Muscle of leg (tissue), 3 donors: ENCODE measurements at regions not wholly inside any gene's neighbourhood (a gene's known extent, or its start where the extent isn't known, plus 50 kb on each side); places are given as distances from the start of the nearest gene placed in this dataset.

Source experiments
- DNase-seq: peaks from one replicate; pipeline ENCODE4 v3.0.0; 2013
- H3K27ac ChIP-seq: one replicate; pipeline ENCODE4 v1.5.1; 2013; ENCODE audit warnings: mild to moderate bottlenecking, low read length, control low read depth
- H3K27me3 ChIP-seq: one replicate; pipeline ENCODE4 v1.6.1; 2013; ENCODE audit warnings: low read length; ENCODE audit not compliant: control insufficient read depth, insufficient read depth
- H3K36me3 ChIP-seq: one replicate; pipeline ENCODE4 v1.6.1; 2013; ENCODE audit warnings: low read length; ENCODE audit not compliant: control insufficient read depth, insufficient read depth
- H3K4me1 ChIP-seq: one replicate; pipeline ENCODE4 v1.6.1; 2013; ENCODE audit warnings: low read length; ENCODE audit not compliant: control insufficient read depth, insufficient read depth
- H3K4me3 ChIP-seq: one replicate; pipeline ENCODE4 v1.5.1; 2013; ENCODE audit warnings: low read length, control low read depth
- H3K9me3 ChIP-seq: replicated peaks from 2 replicates; pipeline ENCODE4 v1.6.1; 2013; ENCODE audit warnings: low read depth, low read length; ENCODE audit not compliant: control insufficient read depth
- WGBS: methylation state at CpG from one replicate; pipeline ENCODE4 v1.1.5; 2013; ENCODE audit warnings: missing lambda C conversion rate; ENCODE audit not compliant: insufficient coverage; 5-methylcytosine and 5-hydroxymethylcytosine counted together

DNA sequence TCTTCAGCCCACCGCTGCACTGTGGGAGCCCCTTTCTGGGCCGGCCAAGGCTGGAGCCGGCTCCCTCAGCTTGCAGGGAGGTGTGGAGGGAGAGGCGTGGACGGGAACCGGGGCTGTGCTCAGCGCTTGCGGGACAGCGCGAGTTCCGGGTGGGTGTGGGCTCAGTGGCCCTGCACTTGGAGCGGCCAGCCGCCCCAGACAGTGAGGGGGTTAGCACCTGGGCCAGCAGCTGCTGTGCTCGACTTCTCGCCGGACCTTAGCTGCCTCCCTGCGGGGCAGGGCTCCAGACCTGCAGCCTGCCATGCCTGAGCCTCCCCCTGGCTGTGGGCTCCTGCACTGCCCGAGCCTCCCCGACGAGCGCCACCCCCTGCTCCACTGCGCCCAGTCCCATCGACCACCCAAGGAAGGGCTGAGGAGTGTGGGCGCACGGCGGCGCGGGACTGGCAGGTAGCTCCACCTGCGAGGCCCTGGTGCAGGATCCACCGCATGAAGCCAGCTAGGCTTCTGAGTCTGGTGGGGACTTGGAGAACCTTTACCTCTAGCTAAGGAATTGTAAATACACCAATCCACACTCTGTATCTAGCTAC, 92.9 kb upstream of the MAST4 start:
- Histone ChIP-seq H3K9me3 (no peaks in the 10 kb centered on the region), H3K27me3 (no peaks in the 10 kb centered on the region), H3K4me3 (no peak overlapping the region), H3K4me1 (no peaks in the 10 kb centered on the region), H3K27ac (no peak overlapping the region), H3K36me3 (no peaks in the 10 kb centered on the region)
- DNase-seq = no peak
- WGBS = 95% methylated on average over 20 of the region's 30 CpGs

DNA sequence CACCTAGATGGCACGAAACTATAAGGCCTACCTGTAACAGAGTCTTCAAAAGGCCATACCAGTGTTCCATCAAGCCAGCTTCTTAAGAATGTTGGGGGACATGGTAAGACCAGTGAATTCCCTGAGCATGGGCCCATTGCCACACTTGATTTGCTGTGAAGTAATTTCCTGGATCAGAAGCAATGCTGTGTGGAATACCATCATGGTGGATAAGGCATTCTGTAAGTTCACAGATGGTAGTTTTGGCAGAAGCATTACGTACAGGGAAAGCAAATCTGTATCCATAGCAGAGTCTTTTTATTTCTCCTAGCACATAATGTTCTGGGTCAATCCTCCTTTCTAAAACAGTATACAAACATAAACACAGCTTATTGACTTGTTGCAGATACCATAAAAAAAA, 89.1 kb upstream of the MAST4 start:
- no peak for DNase-seq
- no peaks in the 10 kb centered on the region for H3K27me3 ChIP-seq
- no peaks in the 10 kb centered on the region for H3K4me1 ChIP-seq
- H3K36me3 ChIP-seq = no peaks in the 10 kb centered on the region
- H3K9me3 ChIP-seq = no peaks in the 10 kb centered on the region
- H3K27ac ChIP-seq = no peak overlapping the region
- 83% methylated on average over 1 of the region's 2 CpGs for WGBS
- H3K4me3 ChIP-seq = no peak overlapping the region

DNA sequence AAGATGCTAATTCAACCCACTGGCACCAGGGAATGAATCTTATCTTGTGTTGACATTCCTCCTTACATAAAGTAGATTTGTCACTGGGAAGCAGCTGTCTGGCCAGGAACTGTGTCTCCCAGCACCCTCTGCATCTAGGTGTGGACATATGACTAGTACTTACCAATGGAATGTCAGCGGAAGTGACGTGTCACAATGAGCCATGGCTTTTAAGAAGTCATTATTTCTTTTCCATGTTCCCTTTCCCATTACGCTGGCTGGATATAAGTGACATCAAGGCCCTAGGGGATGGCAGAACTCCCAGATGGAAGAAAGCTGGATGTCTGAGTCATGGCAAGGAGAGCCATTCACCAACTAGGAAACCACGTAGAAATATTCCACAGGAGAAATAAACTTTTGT, 84.7 kb upstream of the MAST4 start:
- Histone ChIP-seq H3K36me3 (no peaks in the 10 kb centered on the region), H3K27me3 (no peaks in the 10 kb centered on the region), H3K27ac (no peak overlapping the region), H3K9me3 (no peaks in the 10 kb centered on the region), H3K4me1 (no peaks in the 10 kb centered on the region), H3K4me3 (no peak overlapping the region)
- no CpG with 5 or more reads among the region's 4 CpGs for WGBS
- no peak for DNase-seq

DNA sequence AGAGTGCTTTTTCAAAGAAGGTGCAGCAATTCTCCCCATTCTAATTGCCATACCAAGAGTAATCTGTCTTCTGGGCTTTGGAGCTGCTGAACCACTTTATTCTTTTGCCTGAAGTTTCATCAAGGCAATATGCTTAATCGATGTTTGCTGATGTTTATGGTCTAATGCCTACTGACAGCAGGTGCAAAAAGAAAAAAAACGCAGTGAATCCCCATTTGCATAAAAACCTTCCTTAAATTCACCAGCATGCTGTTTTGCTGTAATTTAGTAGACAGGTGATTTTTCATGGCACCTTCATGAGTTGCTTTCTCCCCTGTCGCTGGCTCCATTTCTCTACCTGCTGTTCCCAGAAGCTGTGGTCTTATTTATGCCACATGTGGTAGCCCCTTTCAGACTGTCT, 83.1 kb upstream of the MAST4 start:
- no peaks in the 10 kb centered on the region for H3K36me3 ChIP-seq
- WGBS = 80% methylated on average over 1 of the region's 3 CpGs
- H3K4me1 ChIP-seq = no peaks in the 10 kb centered on the region
- H3K9me3 ChIP-seq = no peaks in the 10 kb centered on the region
- no peak overlapping the region for H3K27ac ChIP-seq
- no peak for DNase-seq
- no peaks in the 10 kb centered on the region for H3K27me3 ChIP-seq
- H3K4me3 ChIP-seq = no peak overlapping the region

DNA sequence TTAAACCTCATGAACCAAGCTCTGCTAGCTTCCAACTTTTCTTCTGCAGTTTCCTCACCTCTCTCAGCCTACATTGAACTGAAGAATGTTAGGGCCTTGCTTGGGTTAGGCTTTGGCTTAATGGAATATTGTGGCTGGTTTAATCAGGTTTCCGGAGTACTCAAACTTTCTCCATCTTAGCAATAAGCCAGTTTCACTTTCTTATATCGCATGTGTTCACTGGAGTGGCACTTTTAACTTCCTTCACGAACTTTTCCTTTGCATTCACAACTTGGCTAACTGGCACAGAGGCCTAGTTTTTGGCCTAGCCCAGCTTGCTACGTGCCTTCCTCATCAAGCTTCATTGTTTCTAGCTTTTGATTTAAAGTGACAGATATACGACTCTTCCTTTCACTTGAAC, 81.0 kb upstream of the MAST4 start:
- WGBS = 90% methylated on average over 2 of the region's 5 CpGs
- Histone ChIP-seq H3K27ac (no peak overlapping the region), H3K36me3 (no peaks in the 10 kb centered on the region), H3K27me3 (no peaks in the 10 kb centered on the region), H3K9me3 (no peaks in the 10 kb centered on the region), H3K4me1 (no peaks in the 10 kb centered on the region), H3K4me3 (no peak overlapping the region)
- DNase-seq = no peak

DNA sequence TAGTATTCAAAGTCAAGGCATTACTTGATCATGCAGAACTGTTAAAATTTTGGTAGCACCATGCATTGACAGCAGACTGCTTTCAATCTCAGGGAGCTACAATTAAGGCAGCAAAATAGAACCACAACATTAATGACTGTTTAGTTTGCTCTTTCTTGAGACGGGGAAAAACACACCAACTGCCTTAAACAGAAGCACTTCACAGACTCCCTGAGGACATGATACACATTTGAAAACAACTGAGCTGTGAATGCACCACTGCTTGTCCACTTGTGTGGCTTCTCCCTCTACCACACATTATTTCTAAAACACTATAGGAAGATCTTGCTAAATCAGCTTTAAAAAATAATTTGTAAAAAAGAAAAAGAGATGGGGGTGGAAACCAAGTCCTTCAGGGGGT, 79.6 kb upstream of the MAST4 start:
- DNase-seq = no peak
- WGBS = 67% methylated on average over 1 of the region's 1 CpG
- H3K9me3 ChIP-seq = peaks cover 1% of the 10 kb centered on the region
- H3K4me1 ChIP-seq = no peaks in the 10 kb centered on the region
- H3K36me3 ChIP-seq = no peaks in the 10 kb centered on the region
- H3K4me3 ChIP-seq = no peak overlapping the region
- no peak overlapping the region for H3K27ac ChIP-seq
- no peaks in the 10 kb centered on the region for H3K27me3 ChIP-seq

DNA sequence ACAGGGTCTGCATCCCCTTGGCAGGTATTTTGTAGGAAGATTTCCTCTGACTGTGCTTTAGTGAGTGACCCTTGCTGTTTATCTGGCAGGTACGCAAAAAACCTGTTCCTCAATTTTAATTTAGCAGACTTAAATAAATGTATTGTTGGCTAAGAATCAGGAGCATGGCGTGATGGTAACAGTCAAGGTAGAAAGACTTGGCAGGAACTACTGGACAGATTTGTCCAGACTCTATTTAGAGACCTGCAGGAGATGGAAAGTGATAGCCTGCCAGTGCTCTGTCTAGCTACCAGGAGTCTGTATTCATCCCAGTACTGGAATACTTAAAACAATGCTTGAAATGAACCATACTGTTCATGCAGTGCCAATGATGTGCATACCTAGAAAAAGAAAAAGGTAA, 78.8 kb upstream of the MAST4 start:
- Histone ChIP-seq H3K27ac (no peak overlapping the region), H3K9me3 (peaks cover 4% of the 10 kb centered on the region), H3K4me3 (no peak overlapping the region), H3K4me1 (no peaks in the 10 kb centered on the region), H3K36me3 (no peaks in the 10 kb centered on the region), H3K27me3 (no peaks in the 10 kb centered on the region)
- no peak for DNase-seq
- no CpG with 5 or more reads among the region's 2 CpGs for WGBS

DNA sequence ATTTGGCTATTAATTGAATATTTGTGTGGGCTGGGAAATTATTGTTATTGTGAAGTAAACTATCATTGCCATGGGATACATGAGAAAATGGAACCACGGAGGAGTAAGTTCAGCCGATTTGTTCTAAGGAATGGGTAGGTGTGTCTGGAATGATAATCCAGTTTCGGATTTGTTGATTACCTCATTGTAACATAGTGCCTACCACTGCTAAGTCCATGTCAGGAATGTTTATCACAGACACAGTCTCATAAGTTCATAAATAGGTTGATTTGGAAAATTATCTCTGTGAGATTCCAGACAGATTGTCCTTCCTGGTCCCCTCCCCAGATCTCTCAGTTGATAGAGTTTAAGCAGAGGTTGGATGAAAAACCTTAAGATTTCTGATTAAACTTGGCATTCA, 78.1 kb upstream of the MAST4 start:
- no peak for DNase-seq
- Histone ChIP-seq H3K4me1 (no peaks in the 10 kb centered on the region), H3K27ac (no peak overlapping the region), H3K4me3 (no peak overlapping the region), H3K9me3 (peaks cover 4% of the 10 kb centered on the region), H3K27me3 (no peaks in the 10 kb centered on the region), H3K36me3 (no peaks in the 10 kb centered on the region)
- WGBS = no CpG with 5 or more reads among the region's 3 CpGs

DNA sequence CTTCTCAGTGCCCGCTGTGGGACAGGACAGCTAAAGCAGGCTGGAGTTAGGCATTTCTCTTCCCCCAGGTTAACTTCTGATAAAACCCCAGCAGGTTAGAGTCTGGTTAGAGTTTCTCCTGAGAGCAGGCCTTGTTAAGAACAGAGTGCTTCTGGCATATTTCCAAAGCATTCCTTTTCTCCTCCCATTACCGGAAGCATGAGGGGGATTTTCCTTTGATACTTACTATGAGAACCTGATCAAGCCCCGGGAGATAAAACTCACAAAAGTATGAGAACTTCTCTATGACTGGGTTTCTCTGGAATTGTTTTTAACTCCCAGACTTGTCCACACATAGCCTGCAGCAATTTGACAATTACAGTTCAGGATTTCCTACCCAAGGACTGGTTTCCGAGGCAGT, 77.4 kb upstream of the MAST4 start:
- H3K4me1 ChIP-seq = no peaks in the 10 kb centered on the region
- no CpG with 5 or more reads among the region's 4 CpGs for WGBS
- no peaks in the 10 kb centered on the region for H3K27me3 ChIP-seq
- H3K27ac ChIP-seq = no peak overlapping the region
- no peak overlapping the region for H3K4me3 ChIP-seq
- H3K9me3 ChIP-seq = peaks cover 4% of the 10 kb centered on the region
- H3K36me3 ChIP-seq = no peaks in the 10 kb centered on the region
- no peak for DNase-seq

DNA sequence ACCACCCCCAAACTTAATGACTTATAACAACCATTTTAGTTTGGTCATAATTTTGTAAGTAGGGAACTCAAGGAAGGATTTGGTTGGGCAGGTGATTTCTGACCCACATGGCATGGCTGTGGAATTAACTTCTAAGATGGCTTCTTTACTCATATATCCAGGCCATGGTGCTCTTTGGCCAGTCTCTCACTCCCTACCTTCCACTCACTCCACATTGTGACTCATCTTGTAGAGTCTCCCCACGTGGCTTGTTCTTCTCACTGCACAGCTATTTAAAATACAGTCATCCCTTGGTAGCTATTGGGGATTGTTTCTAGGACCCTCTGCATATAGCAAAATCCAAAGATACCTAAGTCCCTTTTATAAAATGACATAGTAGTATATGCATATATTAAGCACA, 76.6 kb upstream of the MAST4 start:
- Histone ChIP-seq H3K27me3 (no peaks in the 10 kb centered on the region), H3K27ac (no peak overlapping the region), H3K4me1 (no peaks in the 10 kb centered on the region), H3K4me3 (no peak overlapping the region), H3K36me3 (no peaks in the 10 kb centered on the region), H3K9me3 (peaks cover 4% of the 10 kb centered on the region)
- no CpG with 5 or more reads among the region's 1 CpG for WGBS
- no peak for DNase-seq

DNA sequence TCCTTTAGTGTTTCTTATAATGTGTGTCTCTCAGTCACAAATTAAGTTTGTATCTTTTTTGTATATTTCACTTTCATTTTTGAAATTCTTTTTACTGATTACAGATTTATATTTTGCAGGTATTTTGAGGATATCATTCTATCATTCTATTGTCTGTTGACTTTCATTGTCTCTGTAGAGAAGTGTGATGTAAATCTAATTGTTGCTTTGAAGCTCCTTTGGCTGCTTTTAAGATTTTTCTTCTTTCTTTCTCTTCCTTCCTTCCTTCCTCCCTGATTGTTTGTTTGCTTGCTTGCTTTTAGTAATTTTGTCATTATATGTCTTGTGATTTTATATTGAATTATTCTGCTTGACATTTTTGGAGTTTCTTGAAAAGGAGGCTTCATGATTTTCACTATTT, 75.3 kb upstream of the MAST4 start:
- no peaks in the 10 kb centered on the region for H3K4me1 ChIP-seq
- H3K36me3 ChIP-seq = no peaks in the 10 kb centered on the region
- H3K27ac ChIP-seq = no peak overlapping the region
- no peaks in the 10 kb centered on the region for H3K27me3 ChIP-seq
- no peak for DNase-seq
- no peak overlapping the region for H3K4me3 ChIP-seq
- peaks cover 4% of the 10 kb centered on the region for H3K9me3 ChIP-seq
